Omental fat pad (tissue), 3 donors: ENCODE measurements at regions not wholly inside any gene's neighbourhood (a gene's known extent, or its start where the extent isn't known, plus 50 kb on each side); places are given as distances from the start of the nearest gene placed in this dataset.

Source experiments
- ATAC-seq: fragments of 150-250 bp; one replicate; pipeline ENCODE4 v1.9.1; 2016; ENCODE audit warnings: mild to moderate bottlenecking, moderate library complexity; ENCODE audit not compliant: low FRiP score
- DNase-seq: peaks from one replicate; pipeline ENCODE4 v3.0.0-alpha.2; 2019; ENCODE audit warnings: low spot score
- TF ChIP-seq, protein P1 (sequence below), 3 donors: fragments of 450-650 bp; IDR thresholded peaks; one replicate each; pipeline ENCODE4 v1.5.1; 2016 to 2017; ENCODE audit warnings: antibody characterized with exemption in 3 of 3, mild to moderate bottlenecking in 3 of 3, moderate library complexity in 2 of 3

DNA sequence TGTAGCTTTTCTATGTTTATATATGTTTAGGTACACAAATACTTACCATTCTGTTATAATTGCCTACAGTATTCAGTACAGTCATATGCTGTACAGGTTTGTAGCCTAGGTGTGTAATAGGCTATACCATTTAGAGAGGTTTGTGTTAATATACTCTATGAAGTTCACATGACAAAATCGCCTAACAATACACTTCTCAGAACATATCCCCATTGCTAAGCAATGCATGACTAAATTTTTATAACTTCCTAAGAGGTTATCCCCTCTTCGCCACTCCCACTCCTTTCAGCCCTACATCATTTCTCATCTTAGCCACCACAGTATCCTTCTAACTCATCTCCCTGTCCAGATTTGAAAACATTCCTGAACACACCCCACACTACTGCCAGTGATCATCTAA lies 83.7 kb upstream of the ZCCHC13 start:
- DNase-seq = no peak
- no peak for ATAC-seq
- TF ChIP-seq, protein P1, sequence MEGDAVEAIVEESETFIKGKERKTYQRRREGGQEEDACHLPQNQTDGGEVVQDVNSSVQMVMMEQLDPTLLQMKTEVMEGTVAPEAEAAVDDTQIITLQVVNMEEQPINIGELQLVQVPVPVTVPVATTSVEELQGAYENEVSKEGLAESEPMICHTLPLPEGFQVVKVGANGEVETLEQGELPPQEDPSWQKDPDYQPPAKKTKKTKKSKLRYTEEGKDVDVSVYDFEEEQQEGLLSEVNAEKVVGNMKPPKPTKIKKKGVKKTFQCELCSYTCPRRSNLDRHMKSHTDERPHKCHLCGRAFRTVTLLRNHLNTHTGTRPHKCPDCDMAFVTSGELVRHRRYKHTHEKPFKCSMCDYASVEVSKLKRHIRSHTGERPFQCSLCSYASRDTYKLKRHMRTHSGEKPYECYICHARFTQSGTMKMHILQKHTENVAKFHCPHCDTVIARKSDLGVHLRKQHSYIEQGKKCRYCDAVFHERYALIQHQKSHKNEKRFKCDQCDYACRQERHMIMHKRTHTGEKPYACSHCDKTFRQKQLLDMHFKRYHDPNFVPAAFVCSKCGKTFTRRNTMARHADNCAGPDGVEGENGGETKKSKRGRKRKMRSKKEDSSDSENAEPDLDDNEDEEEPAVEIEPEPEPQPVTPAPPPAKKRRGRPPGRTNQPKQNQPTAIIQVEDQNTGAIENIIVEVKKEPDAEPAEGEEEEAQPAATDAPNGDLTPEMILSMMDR (IDR thresholded peaks at IDR 0.05) = no peak

DNA sequence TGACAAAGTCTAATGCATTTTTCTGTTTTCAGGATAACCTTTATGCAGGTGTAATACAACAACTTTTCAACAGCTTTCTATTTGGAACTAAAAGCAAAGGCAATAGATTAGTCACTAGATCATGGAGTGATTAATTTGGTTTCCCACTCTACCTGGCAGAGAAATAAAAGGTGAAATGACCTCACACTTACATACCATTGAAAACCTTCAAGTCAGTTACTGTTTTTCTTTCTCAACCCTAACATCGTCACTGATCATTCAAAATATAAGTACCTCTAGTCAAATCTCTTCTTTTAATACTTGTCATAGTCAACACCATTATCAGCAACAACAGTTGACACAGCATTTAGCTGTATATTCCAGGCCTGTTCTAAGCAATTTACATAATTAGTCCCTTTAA lies 85.1 kb upstream of the ZCCHC13 start:
- TF ChIP-seq, protein P1 (IDR thresholded peaks at IDR 0.05) = no peak
- no peak for DNase-seq
- no peak for ATAC-seq

DNA sequence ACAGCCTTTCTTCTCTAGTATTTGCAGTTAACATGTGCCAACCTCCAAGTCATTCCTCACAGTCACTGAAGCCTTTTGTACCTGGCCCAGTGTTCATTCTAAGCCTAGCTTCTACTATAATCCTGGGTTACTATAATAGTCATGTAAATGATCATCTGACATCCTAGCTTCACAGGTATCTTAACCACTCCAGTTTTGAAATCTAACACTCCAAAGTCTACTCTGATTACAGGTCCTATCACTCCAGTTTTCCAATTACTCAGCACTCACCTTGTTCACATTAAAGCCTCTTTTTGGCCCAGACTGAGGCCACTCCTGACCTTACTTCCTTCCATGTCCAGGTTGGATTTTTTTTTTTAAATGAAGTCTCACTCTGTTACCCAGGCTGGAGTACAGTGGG lies 87.6 kb upstream of the ZCCHC13 start:
- no peak for DNase-seq
- no peak for ATAC-seq
- TF ChIP-seq, protein P1 (IDR thresholded peaks at IDR 0.05) = no peak

DNA sequence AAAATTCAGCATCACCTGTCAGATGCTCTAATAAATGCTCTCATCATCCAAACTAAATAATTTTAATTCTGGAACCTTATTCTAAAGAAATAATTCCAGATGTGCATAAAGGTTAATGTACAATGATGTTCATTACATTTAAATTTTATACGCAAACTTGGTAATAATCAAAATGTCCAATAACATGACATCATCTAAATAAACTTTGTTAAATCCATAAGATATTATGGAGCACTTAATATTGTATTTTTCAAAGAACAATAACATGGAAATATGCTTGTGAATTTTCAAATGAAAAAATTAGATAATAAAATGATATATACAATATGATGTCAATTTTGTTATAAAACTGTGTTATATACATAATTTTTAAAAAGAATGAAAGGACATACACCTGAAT lies 92.1 kb upstream of the ZCCHC13 start:
- no peak for ATAC-seq
- TF ChIP-seq, protein P1 (IDR thresholded peaks at IDR 0.05) = no peak

DNA sequence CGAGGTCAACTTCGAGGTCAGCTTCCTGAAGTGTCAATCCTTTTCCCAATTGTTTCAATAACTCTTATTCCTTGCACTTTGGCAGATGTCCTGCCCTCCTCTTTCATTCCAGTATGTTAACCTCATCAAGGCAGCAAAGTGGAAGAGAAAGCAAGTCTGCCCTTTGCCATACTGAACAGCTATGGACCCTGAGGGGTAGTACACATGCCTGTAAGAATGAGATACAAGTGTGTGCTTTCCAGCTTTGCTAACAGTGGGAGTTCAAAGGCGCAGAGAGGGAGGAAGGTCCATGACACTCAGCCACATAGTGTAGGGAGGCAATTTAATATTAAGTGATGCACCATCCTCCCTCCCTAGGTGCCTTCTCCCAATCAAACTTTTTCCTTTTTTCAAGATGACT lies 96.4 kb upstream of the ZCCHC13 start:
- TF ChIP-seq, protein P1 (IDR thresholded peaks at IDR 0.05) = no peak
- ATAC-seq (no peak), DNase-seq (no peak)

More for the DNA sequence above, 92.1 kb upstream of the ZCCHC13 start:
- DNase-seq = no peak

DNA sequence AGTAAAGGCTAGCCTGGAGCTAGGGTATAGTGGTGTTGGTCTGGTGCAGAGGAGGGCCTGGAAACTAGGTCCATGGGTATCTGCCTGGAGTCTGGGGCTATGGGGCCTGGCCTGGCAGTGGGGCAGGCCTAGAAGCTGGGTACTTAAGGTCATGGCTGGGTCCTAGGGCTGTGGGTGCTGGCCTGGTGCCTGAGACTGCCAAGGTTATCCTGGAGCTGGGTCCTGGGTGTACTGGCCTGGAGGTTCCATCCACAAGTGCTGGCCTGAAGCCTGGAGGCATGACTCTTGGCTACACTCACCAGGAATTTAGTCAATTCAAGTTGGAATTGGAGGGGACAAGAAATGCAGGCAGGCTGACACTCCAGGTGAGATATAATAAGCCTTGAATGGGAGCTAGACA lies 108.4 kb upstream of the ZCCHC13 start:
- TF ChIP-seq, protein P1 (IDR thresholded peaks at IDR 0.05) = no peak
- DNase-seq (no peak), ATAC-seq (no peak)

DNA sequence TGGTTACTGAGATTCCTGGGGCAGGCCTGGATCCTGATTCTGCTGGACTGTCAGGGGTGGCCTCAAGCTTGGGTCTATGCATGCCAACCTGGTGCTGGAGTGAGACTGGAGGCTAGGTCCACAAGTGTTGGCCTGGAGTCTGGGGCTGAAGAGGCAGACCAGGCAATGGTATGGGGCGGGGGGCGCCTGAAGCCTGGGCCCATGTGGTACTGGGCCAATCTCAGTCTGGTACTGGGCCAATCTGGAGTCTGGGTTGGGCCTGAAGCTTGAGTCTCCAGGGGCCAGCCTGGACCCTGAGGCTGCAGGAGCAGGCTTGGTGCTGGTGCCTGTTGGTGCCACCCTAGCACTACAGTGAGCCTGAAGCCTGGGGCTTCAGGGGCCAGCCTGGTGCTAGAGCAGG lies 108.9 kb upstream of the ZCCHC13 start:
- no peak for DNase-seq
- TF ChIP-seq, protein P1 (IDR thresholded peaks at IDR 0.05) = no peak
- no peak for ATAC-seq
